ENCODE measurements at regions not wholly inside any gene's neighbourhood (a gene's known extent, or its start where the extent isn't known, plus 50 kb on each side); places are given as distances from the start of the nearest gene placed in this dataset.

- TF ChIP-seq, protein P1, sequence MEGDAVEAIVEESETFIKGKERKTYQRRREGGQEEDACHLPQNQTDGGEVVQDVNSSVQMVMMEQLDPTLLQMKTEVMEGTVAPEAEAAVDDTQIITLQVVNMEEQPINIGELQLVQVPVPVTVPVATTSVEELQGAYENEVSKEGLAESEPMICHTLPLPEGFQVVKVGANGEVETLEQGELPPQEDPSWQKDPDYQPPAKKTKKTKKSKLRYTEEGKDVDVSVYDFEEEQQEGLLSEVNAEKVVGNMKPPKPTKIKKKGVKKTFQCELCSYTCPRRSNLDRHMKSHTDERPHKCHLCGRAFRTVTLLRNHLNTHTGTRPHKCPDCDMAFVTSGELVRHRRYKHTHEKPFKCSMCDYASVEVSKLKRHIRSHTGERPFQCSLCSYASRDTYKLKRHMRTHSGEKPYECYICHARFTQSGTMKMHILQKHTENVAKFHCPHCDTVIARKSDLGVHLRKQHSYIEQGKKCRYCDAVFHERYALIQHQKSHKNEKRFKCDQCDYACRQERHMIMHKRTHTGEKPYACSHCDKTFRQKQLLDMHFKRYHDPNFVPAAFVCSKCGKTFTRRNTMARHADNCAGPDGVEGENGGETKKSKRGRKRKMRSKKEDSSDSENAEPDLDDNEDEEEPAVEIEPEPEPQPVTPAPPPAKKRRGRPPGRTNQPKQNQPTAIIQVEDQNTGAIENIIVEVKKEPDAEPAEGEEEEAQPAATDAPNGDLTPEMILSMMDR (IDR thresholded peaks at IDR 0.05; ENCODE audit: low read length): no peak
- no peak for TF ChIP-seq EZH2phosphoT487 (IDR thresholded peaks at IDR 0.05; ENCODE audit: low read length)
These were observed 202.5 kb upstream of the ANKRD50 start for GRCh38 chr4:124915073-124915472.
